Activated naive CD8-positive, alpha-beta T cell (primary cell): ENCODE measurements at regions not wholly inside any gene's neighbourhood (a gene's known extent, or its start where the extent isn't known, plus 50 kb on each side); places are given as distances from the start of the nearest gene placed in this dataset.

Experiments used
- H3K27ac Mint-ChIP-seq: one replicate; pipeline ENCODE4 v1.8.0; 2021; ENCODE audit warnings: mixed read lengths
- H3K27me3 Mint-ChIP-seq: one replicate; pipeline ENCODE4 v1.8.0; 2021; ENCODE audit warnings: mixed read lengths
- H3K36me3 Mint-ChIP-seq: one replicate; pipeline ENCODE4 v1.8.0; 2021; ENCODE audit warnings: mixed read lengths
- H3K4me1 Mint-ChIP-seq: one replicate; pipeline ENCODE4 v1.8.0; 2021; ENCODE audit warnings: low read depth, mixed read lengths
- H3K4me3 Mint-ChIP-seq: one replicate; pipeline ENCODE4 v1.8.0; 2021; ENCODE audit warnings: mild to moderate bottlenecking, mixed read lengths
- H3K9me3 Mint-ChIP-seq: one replicate; pipeline ENCODE4 v1.8.0; 2021; ENCODE audit warnings: low read depth, mixed read lengths

- no peaks in the 10 kb centered on the region for H3K9me3 Mint-ChIP-seq
- no peak overlapping the region for H3K4me3 Mint-ChIP-seq
- peaks cover 7% of the 10 kb centered on the region for H3K27me3 Mint-ChIP-seq
- H3K27ac Mint-ChIP-seq = no peak overlapping the region
- H3K4me1 Mint-ChIP-seq = no peaks in the 10 kb centered on the region
- H3K36me3 Mint-ChIP-seq = no peaks in the 10 kb centered on the region
These were observed 238.2 kb downstream of the RBFOX3 start for GRCh38 chr17:79372470-79373238.

GRCh38 chr17:79371984-79372383 lies 238.9 kb downstream of the RBFOX3 start:
- Mint-ChIP-seq H3K4me1 (no peaks in the 10 kb centered on the region), H3K27me3 (peaks cover 5% of the 10 kb centered on the region), H3K27ac (no peak overlapping the region), H3K4me3 (no peak overlapping the region), H3K36me3 (no peaks in the 10 kb centered on the region), H3K9me3 (no peaks in the 10 kb centered on the region)

GRCh38 chr17:79370594-79370993 lies 240.3 kb downstream of the RBFOX3 start:
- H3K4me1 Mint-ChIP-seq = no peaks in the 10 kb centered on the region
- peaks cover 4% of the 10 kb centered on the region for H3K27me3 Mint-ChIP-seq
- H3K4me3 Mint-ChIP-seq = no peak overlapping the region
- no peaks in the 10 kb centered on the region for H3K9me3 Mint-ChIP-seq
- H3K36me3 Mint-ChIP-seq = no peaks in the 10 kb centered on the region
- no peak overlapping the region for H3K27ac Mint-ChIP-seq

GRCh38 chr17:79370126-79370525 lies 240.7 kb downstream of the RBFOX3 start:
- no peaks in the 10 kb centered on the region for H3K9me3 Mint-ChIP-seq
- H3K4me3 Mint-ChIP-seq = no peak overlapping the region
- no peaks in the 10 kb centered on the region for H3K36me3 Mint-ChIP-seq
- peaks cover 4% of the 10 kb centered on the region for H3K27me3 Mint-ChIP-seq
- H3K4me1 Mint-ChIP-seq = no peaks in the 10 kb centered on the region
- H3K27ac Mint-ChIP-seq = no peak overlapping the region

- no peaks in the 10 kb centered on the region for H3K36me3 Mint-ChIP-seq
- H3K9me3 Mint-ChIP-seq = no peaks in the 10 kb centered on the region
- no peaks in the 10 kb centered on the region for H3K4me1 Mint-ChIP-seq
- no peak overlapping the region for H3K4me3 Mint-ChIP-seq
- H3K27me3 Mint-ChIP-seq = peaks cover 4% of the 10 kb centered on the region
- no peak overlapping the region for H3K27ac Mint-ChIP-seq
These were observed 241.3 kb downstream of the RBFOX3 start for GRCh38 chr17:79369532-79369931.

GRCh38 chr17:79369001-79369400 lies 241.8 kb downstream of the RBFOX3 start:
- Mint-ChIP-seq H3K4me3 (no peak overlapping the region), H3K27me3 (peaks cover 8% of the 10 kb centered on the region), H3K4me1 (no peaks in the 10 kb centered on the region), H3K27ac (no peak overlapping the region), H3K9me3 (no peaks in the 10 kb centered on the region), H3K36me3 (no peaks in the 10 kb centered on the region)

- H3K36me3 Mint-ChIP-seq = no peaks in the 10 kb centered on the region
- no peak overlapping the region for H3K27ac Mint-ChIP-seq
- no peaks in the 10 kb centered on the region for H3K9me3 Mint-ChIP-seq
- H3K4me1 Mint-ChIP-seq = no peaks in the 10 kb centered on the region
- no peak overlapping the region for H3K4me3 Mint-ChIP-seq
- peaks cover 8% of the 10 kb centered on the region for H3K27me3 Mint-ChIP-seq
These were observed 242.3 kb downstream of the RBFOX3 start for GRCh38 chr17:79368521-79368920.

GRCh38 chr17:79366988-79367571 lies 243.8 kb downstream of the RBFOX3 start:
- Mint-ChIP-seq H3K27me3 (peaks cover 8% of the 10 kb centered on the region), H3K27ac (no peak overlapping the region), H3K4me3 (no peak overlapping the region), H3K4me1 (no peaks in the 10 kb centered on the region), H3K36me3 (no peaks in the 10 kb centered on the region), H3K9me3 (no peaks in the 10 kb centered on the region)

GRCh38 chr17:79365836-79366770 lies 244.7 kb downstream of the RBFOX3 start:
- Mint-ChIP-seq H3K27ac (no peak overlapping the region), H3K36me3 (no peaks in the 10 kb centered on the region)

GRCh38 chr17:79365351-79365750 lies 245.5 kb downstream of the RBFOX3 start:
- H3K27ac Mint-ChIP-seq = no peak overlapping the region
- peaks cover 6% of the 10 kb centered on the region for H3K27me3 Mint-ChIP-seq
- no peaks in the 10 kb centered on the region for H3K36me3 Mint-ChIP-seq
- no peaks in the 10 kb centered on the region for H3K4me1 Mint-ChIP-seq
- no peak overlapping the region for H3K4me3 Mint-ChIP-seq
- no peaks in the 10 kb centered on the region for H3K9me3 Mint-ChIP-seq

More at GRCh38 chr17:79365836-79366770, 244.7 kb downstream of the RBFOX3 start:
- H3K4me3 Mint-ChIP-seq = no peak overlapping the region
- no peaks in the 10 kb centered on the region for H3K4me1 Mint-ChIP-seq
- H3K27me3 Mint-ChIP-seq = peaks cover 8% of the 10 kb centered on the region
- H3K9me3 Mint-ChIP-seq = no peaks in the 10 kb centered on the region

- Mint-ChIP-seq H3K4me1 (no peaks in the 10 kb centered on the region), H3K27ac (no peak overlapping the region), H3K9me3 (no peaks in the 10 kb centered on the region)
These were observed 246.3 kb downstream of the RBFOX3 start for GRCh38 chr17:79364315-79365094.

GRCh38 chr17:79363552-79364275 lies 247.1 kb downstream of the RBFOX3 start:
- Mint-ChIP-seq H3K36me3 (no peaks in the 10 kb centered on the region), H3K4me3 (no peak overlapping the region), H3K4me1 (no peaks in the 10 kb centered on the region), H3K27ac (no peak overlapping the region), H3K27me3 (peaks cover 5% of the 10 kb centered on the region), H3K9me3 (no peaks in the 10 kb centered on the region)

More at GRCh38 chr17:79364315-79365094, 246.3 kb downstream of the RBFOX3 start:
- H3K27me3 Mint-ChIP-seq = peaks cover 5% of the 10 kb centered on the region
- no peak overlapping the region for H3K4me3 Mint-ChIP-seq
- H3K36me3 Mint-ChIP-seq = no peaks in the 10 kb centered on the region

- H3K4me1 Mint-ChIP-seq = no peaks in the 10 kb centered on the region
- H3K9me3 Mint-ChIP-seq = no peaks in the 10 kb centered on the region
- no peaks in the 10 kb centered on the region for H3K36me3 Mint-ChIP-seq
- H3K4me3 Mint-ChIP-seq = no peak overlapping the region
- H3K27ac Mint-ChIP-seq = no peak overlapping the region
- H3K27me3 Mint-ChIP-seq = peaks cover 5% of the 10 kb centered on the region
These were observed 248.0 kb downstream of the RBFOX3 start for GRCh38 chr17:79362772-79363305.
